Heart right ventricle (tissue), 16 donors: ENCODE measurements at regions not wholly inside any gene's neighbourhood (a gene's known extent, or its start where the extent isn't known, plus 50 kb on each side); places are given as distances from the start of the nearest gene placed in this dataset.
A peak's percentile ranks its signal among the peaks of the same experiment; 100 is the strongest.
"Not testable (repeated sequence)": the region's sequence is repeated elsewhere in the genome, so short reads cannot be mapped to it uniquely, and the experiment has no call there.

Source experiments
- ATAC-seq, 8 donors: fragments of 200-7000 bp; cut with Tn5 transposase; one replicate each; pipeline ENCODE4 v1.9.1; 2020; ENCODE audit warnings: mild to moderate bottlenecking in 8 of 8, moderate library complexity in 8 of 8, moderate number of reproducible peaks in 1 of 8
- DNase-seq, 2 donors: peaks; one replicate each; pipeline ENCODE4 v3.0.0-alpha.2; 2020
- H3K27ac ChIP-seq, 10 donors: fragments of 200-600 bp; sonication (generic) in 2 of 10; one replicate each; pipeline versions ENCODE4 v1.5.0 to v1.8.0; 2020 to 2022; ENCODE audit warnings: mild to moderate bottlenecking in 3 of 10
- H3K27me3 ChIP-seq, 7 donors: fragments of 200-600 bp; one replicate each; pipeline ENCODE4 v1.8.0; 2021 to 2022; ENCODE audit warnings: mild to moderate bottlenecking in 2 of 7
- H3K36me3 ChIP-seq, 9 donors: fragments of 200-600 bp; sonication (generic) in 1 of 9; one replicate each; pipeline versions ENCODE4 v1.5.0 to v1.8.0; 2020 to 2022; ENCODE audit warnings: mild to moderate bottlenecking in 2 of 9
- H3K4me1 ChIP-seq, 9 donors: fragments of 200-600 bp; sonication (generic) in 1 of 9; one replicate each; pipeline versions ENCODE4 v1.5.0 to v1.8.0; 2020 to 2022; ENCODE audit warnings: mild to moderate bottlenecking in 4 of 9
- H3K4me3 ChIP-seq, 10 donors: fragments of 200-600 bp; sonication (generic) in 2 of 10; one replicate each; pipeline versions ENCODE4 v1.5.0 to v1.8.0; 2020 to 2022; ENCODE audit warnings: mild to moderate bottlenecking in 7 of 10, moderate library complexity in 2 of 10
- H3K9me3 ChIP-seq, 11 donors: fragments of 200-600 bp in 10 of 11; sonication (generic) in 2 of 11; one replicate each; pipeline versions ENCODE4 v1.5.0 to v1.8.0; 2013 to 2022; ENCODE audit warnings: mild to moderate bottlenecking in 2 of 11, control low read depth in 1 of 11, moderate library complexity in 1 of 11
- WGBS, 2 donors: extraction: QIAGEN DNeasy Blood & Tissue Kit; methylation state at CpG; one replicate each; pipeline ENCODE4 v1.1.7; 2013; ENCODE audit warnings: inconsistent platforms in 1 of 2; 5-methylcytosine and 5-hydroxymethylcytosine counted together
- intact Hi-C, 10 donors: fragments of 100-400 bp; cut with DNase I; formaldehyde crosslinking; loops; one replicate each; pipeline versions ENCODE4 v1.11.1 to v1.14.2; 2022
- donor health status: Arrhythmogenic right ventricular cardiomyopathy.
- donor health status: ischemic (EF 13 %, LVEDD 7.1; RV severe dilation, severe dysfunction).
- donor health status: healthy with polysubstance abuse.
- donor health status: DM: no; HTN: yes; CAD: no.
- donor health status: DM: no; HTN: no; CAD: no.
- donor health status: ischemic (EF 25% LVEDD 6.9; RV normal size, moderate dysfunction).
- donor health status: ischemic (EF 25% LVEDD 5.7; RV mildly dilated, moderate dysfunction).
- donor health status: healthy.
- donor health status: DM: yes; HTN: yes; CAD: no.
- donor health status: Ischemic cardiomyopathy.
- donor health status: ischemic (EF 35%, LVEDD 5.7; RV mildly dilated, moderate dysfunction).
- donor health status: nonischemic (EF 11% LVEDD 7.7; RV severe dilation, severe dysfunction).
- donor health status: DM: yes; HTN: yes; CAD: no.
- donor health status: PGD.
- donor health status: ischemic (EF 29% LVEDD 5.4; RV normal size, mild dysfunction).
- donor health status: nonischemic (EF 23%, LVEDD 6.1; RV moderate dilation, normal function).

DNA sequence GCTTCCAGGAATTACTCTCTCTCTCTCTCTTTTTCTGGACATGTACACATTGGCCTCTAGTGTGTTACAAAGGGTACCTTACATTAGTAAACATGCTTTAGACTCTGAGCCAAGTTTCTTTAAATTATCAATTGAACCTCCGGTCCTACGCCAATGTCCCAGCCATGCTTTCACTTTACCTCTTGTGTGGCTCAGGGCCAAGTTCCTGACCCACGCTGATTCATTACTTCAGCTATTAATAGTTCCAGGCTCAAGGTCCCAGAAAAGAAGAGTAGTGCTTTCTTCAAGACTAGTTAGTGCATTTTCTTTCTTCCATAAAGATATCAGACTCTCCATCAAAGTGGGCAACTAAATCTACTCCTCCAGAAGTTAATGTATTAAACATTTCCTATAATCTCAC, 195.5 kb downstream of the CDY1 start:
- H3K4me3 ChIP-seq, H3K9me3 ChIP-seq, DNase-seq, H3K27me3 ChIP-seq, H3K36me3 ChIP-seq, intact Hi-C loops, H3K27ac ChIP-seq, H3K4me1 ChIP-seq: not testable (repeated sequence)
- peak in 2 of 8 donors; percentile 19 to 65 for ATAC-seq
- no CpG with 5 or more reads among the region's 3 CpGs for WGBS, 2 donors

DNA sequence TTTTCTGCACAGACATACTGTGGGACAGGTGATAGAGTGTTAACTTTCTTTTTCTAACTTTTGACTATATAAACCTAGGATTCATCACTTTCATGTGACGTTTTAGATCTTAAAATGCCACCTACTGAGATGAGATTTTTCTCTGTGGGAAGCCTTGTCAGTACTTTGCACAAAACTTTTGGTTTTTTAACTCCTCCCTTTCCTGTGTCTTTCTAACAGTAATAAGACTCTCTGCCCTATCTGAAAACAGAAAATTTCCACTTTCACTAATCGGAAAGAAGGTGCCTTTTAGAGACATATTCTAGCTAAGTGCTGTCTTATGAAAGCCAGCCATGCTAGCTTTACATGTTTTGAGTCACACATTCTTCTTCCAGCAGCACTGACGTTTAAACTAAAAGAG, 197.1 kb downstream of the CDY1 start:
- intact Hi-C loops, ATAC-seq, H3K27me3 ChIP-seq, H3K4me3 ChIP-seq, H3K27ac ChIP-seq, DNase-seq, H3K36me3 ChIP-seq, H3K9me3 ChIP-seq, H3K4me1 ChIP-seq: not testable (repeated sequence)
- no CpG with 5 or more reads among the region's 3 CpGs for WGBS, 2 donors

DNA sequence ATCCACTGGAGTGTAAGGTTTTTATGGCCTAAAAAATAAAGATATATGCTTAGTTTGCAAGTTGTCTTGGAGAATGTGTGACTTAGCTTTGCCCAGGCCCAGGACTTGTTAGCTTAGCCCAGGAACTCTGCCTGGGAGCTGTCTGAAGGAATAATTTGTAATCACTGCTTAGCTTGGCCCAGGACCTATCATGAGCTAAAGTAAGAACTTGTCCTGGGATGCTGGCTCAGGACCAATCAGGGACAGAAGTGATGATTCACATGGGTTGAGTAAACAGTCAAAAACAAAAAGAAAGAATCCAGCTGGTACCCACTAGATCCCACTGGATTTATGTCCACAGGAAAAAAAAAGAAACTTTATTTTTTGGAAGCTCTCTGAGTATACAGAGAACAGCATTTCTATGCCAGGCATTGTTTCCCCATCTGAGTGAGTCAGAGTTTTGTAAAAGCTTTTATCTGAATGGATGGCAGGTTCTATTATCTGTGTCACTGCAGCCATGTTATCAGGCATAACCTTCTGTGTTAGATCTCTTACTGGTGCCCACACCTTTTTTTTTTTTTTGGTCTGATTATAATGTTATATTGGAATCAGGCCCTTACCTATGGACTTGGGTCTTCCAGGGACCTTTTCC, 199.9 kb downstream of the CDY1 start:
- intact Hi-C loops, DNase-seq, H3K4me1 ChIP-seq, H3K27me3 ChIP-seq, H3K4me3 ChIP-seq, H3K9me3 ChIP-seq, H3K27ac ChIP-seq, H3K36me3 ChIP-seq: not testable (repeated sequence)
- ATAC-seq, result peak in 5 of 8 donors; percentile 29 to 87 (median 75)

DNA sequence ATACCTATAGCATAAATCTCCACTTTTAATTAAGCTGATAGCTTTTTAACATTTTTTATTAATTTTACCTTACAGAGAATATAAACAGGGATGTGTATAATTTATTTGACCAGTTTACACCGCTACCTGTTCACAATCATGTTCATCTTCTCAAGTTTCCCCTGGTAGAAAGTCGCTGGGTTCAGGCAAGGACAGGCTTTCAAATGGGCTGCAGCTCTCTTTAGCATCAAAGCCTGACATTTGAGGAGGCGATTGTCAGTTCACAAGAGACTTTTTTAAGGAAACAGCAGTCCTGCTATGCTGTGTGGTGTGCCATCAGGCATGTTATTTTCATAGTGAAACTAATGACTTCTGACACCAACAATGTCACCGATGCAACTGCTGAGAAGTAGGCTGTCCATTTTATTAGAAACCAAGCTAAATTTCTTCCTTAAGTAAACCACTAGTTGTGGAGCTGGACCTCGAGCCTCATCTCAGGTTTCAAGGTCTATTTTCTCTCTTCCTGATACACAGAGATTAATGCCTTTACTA, 204.0 kb downstream of the CDY1 start:
- H3K27ac ChIP-seq, H3K4me3 ChIP-seq, H3K27me3 ChIP-seq, DNase-seq, H3K9me3 ChIP-seq, ATAC-seq, intact Hi-C loops, H3K36me3 ChIP-seq, H3K4me1 ChIP-seq: not testable (repeated sequence)
- WGBS, 2 donors, result no CpG with 5 or more reads among the region's 5 CpGs

DNA sequence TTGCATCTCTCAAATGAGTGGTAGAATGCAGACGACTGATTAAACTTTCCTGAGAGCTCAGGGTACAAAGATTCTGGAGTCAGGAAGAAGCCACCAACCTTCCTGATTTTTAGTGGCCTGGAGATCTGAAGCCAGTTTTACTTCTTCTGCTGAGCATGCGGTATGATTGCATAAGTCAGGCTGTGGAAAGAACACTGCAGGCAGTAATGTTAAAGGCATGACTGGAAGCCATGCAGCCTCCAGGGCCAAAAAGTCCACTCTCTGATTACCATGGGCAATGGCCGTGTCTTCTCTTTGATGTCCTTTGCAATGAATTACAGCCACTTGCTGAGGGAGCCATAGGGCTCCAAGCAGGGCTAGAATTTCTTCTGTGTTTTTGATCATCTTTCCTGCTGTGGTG, 218.0 kb downstream of the CDY1 start:
- H3K4me1 ChIP-seq, DNase-seq, H3K27me3 ChIP-seq, H3K9me3 ChIP-seq, ATAC-seq, intact Hi-C loops, H3K4me3 ChIP-seq, H3K27ac ChIP-seq, H3K36me3 ChIP-seq: not testable (repeated sequence)
- WGBS, 2 donors, result no CpG with 5 or more reads among the region's 3 CpGs

DNA sequence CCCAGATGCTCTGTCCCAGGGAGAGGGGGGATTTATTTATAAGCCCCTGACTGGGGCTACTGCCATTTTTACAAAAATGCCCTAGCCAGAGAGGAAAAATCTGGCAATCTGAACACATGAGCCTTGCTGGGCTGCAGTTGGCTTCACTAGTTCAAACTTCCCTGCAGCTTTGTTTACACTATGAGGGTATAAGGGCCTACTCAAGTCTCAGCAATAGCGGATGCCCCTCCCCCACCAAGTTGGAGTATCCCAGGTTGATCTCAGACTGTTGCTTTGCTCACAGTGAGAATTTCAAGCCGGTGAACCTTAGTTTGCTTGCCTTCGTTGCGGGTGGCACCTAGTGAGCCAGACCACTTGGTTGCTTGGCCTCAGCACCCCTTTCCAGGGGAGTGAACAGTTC, 246.6 kb downstream of the CDY1 start:
- H3K9me3 ChIP-seq, H3K4me1 ChIP-seq, H3K4me3 ChIP-seq, H3K36me3 ChIP-seq, DNase-seq, ATAC-seq, H3K27me3 ChIP-seq, intact Hi-C loops, H3K27ac ChIP-seq: not testable (repeated sequence)
- WGBS, 2 donors, result no CpG with 5 or more reads among the region's 4 CpGs

DNA sequence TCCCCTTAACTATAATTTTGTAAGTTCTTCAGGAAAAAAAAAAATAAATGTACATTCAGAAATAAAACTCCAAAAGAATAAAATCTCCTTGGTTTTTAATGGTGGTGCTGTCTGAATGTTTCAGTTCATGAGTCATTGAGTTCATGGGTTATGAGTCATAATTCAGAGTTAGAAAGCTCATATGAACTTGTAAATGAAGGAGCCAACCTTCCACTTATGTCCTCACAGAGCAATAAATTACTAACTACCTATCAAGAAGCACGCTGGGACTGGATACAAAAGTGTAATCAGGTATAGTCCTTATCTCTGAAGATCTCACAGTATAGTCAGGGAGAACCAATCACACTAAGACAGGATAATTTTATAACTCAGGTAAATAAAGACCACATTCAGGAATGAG, 257.1 kb downstream of the CDY1 start:
- H3K27ac ChIP-seq, H3K9me3 ChIP-seq, H3K4me3 ChIP-seq, H3K27me3 ChIP-seq, DNase-seq, H3K36me3 ChIP-seq, ATAC-seq, H3K4me1 ChIP-seq, intact Hi-C loops: not testable (repeated sequence)
- WGBS, 2 donors, result no CpG with 5 or more reads among the region's 1 CpG

DNA sequence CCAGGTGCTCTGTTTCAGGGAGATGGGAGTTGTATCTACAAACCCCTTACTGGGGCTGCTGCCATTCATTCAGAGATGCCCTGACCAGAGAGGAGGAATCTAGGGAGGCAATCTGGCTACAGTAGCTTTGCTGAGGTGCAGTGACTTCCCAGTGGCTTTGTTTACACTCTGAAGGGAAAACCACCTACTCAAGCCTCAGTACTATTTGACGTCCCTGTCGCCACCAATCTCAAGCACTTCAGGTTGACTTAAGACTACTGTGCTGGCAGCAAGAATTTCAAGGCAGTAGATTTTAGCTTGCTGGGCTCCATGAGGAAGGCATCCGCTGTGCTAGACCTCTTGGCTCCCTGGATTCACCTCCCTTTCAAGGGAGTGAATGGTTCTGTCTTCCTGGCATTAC, 299.1 kb downstream of the CDY1 start:
- intact Hi-C loops, DNase-seq, H3K9me3 ChIP-seq, ATAC-seq, H3K27me3 ChIP-seq, H3K4me3 ChIP-seq, H3K36me3 ChIP-seq, H3K27ac ChIP-seq, H3K4me1 ChIP-seq: not testable (repeated sequence)
- no CpG with 5 or more reads among the region's 3 CpGs for WGBS, 2 donors
